ENCODE measurements at regions not wholly inside any gene's neighbourhood (a gene's known extent, or its start where the extent isn't known, plus 50 kb on each side); places are given as distances from the start of the nearest gene placed in this dataset.

- TF ChIP-seq, protein P1, sequence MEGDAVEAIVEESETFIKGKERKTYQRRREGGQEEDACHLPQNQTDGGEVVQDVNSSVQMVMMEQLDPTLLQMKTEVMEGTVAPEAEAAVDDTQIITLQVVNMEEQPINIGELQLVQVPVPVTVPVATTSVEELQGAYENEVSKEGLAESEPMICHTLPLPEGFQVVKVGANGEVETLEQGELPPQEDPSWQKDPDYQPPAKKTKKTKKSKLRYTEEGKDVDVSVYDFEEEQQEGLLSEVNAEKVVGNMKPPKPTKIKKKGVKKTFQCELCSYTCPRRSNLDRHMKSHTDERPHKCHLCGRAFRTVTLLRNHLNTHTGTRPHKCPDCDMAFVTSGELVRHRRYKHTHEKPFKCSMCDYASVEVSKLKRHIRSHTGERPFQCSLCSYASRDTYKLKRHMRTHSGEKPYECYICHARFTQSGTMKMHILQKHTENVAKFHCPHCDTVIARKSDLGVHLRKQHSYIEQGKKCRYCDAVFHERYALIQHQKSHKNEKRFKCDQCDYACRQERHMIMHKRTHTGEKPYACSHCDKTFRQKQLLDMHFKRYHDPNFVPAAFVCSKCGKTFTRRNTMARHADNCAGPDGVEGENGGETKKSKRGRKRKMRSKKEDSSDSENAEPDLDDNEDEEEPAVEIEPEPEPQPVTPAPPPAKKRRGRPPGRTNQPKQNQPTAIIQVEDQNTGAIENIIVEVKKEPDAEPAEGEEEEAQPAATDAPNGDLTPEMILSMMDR (conservative IDR thresholded peaks at IDR 0.05; ENCODE audit: low read depth in 2 of 2): no peak
- no peak for TF ChIP-seq EZH2 (IDR thresholded peaks at IDR 0.05; ENCODE audit: low read depth, unreplicated experiment)
- no peak for TF ChIP-seq ZNF331 (CRISPR knock-in tag; IDR thresholded peaks at IDR 0.05; ENCODE audit: low read depth)
- TF ChIP-seq, protein P2, sequence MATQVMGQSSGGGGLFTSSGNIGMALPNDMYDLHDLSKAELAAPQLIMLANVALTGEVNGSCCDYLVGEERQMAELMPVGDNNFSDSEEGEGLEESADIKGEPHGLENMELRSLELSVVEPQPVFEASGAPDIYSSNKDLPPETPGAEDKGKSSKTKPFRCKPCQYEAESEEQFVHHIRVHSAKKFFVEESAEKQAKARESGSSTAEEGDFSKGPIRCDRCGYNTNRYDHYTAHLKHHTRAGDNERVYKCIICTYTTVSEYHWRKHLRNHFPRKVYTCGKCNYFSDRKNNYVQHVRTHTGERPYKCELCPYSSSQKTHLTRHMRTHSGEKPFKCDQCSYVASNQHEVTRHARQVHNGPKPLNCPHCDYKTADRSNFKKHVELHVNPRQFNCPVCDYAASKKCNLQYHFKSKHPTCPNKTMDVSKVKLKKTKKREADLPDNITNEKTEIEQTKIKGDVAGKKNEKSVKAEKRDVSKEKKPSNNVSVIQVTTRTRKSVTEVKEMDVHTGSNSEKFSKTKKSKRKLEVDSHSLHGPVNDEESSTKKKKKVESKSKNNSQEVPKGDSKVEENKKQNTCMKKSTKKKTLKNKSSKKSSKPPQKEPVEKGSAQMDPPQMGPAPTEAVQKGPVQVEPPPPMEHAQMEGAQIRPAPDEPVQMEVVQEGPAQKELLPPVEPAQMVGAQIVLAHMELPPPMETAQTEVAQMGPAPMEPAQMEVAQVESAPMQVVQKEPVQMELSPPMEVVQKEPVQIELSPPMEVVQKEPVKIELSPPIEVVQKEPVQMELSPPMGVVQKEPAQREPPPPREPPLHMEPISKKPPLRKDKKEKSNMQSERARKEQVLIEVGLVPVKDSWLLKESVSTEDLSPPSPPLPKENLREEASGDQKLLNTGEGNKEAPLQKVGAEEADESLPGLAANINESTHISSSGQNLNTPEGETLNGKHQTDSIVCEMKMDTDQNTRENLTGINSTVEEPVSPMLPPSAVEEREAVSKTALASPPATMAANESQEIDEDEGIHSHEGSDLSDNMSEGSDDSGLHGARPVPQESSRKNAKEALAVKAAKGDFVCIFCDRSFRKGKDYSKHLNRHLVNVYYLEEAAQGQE (IDR thresholded peaks at IDR 0.05; ENCODE audit: unreplicated experiment): no peak
- no peak for TF ChIP-seq POLR2AphosphoS5 (IDR thresholded peaks at IDR 0.05; ENCODE audit: low read depth)
- TF ChIP-seq EZH2phosphoT487 (IDR thresholded peaks at IDR 0.05; ENCODE audit: unreplicated experiment): no peak
- TF ChIP-seq JUNB (IDR thresholded peaks at IDR 0.05; ENCODE audit: unreplicated experiment): no peak
- TF ChIP-seq ZNF114 (CRISPR knock-in tag; IDR thresholded peaks at IDR 0.05): no peak
- TF ChIP-seq CREB1 (CRISPR knock-in tag; IDR thresholded peaks at IDR 0.05; ENCODE audit: low read depth): no peak
Measured at GRCh38 chr2:49404108-49404507, 249.8 kb upstream of the FSHR start.

Data from GM23338 (cell line).